Thyroid gland (tissue), 4 donors: ENCODE measurements at regions not wholly inside any gene's neighbourhood (a gene's known extent, or its start where the extent isn't known, plus 50 kb on each side); places are given as distances from the start of the nearest gene placed in this dataset.

Source experiments
- POLR2A ChIP-seq, 2 donors: fragments of 450-650 bp; IDR thresholded peaks; one replicate each; pipeline ENCODE4 v1.6.1; 2017; ENCODE audit warnings: antibody characterized with exemption in 2 of 2, mild to moderate bottlenecking in 2 of 2, moderate library complexity in 1 of 2
- TF ChIP-seq, protein P1 (sequence below), 6 experiments: fragments of 200-600 bp in 3 of 6; fragments of 450-650 bp in 3 of 6; sonication (generic) in 3 of 6; IDR thresholded peaks; one replicate each; pipeline ENCODE4 v1.5.1; 2016 to 2019; ENCODE audit warnings: antibody characterized with exemption in 6 of 6, mild to moderate bottlenecking in 2 of 6, inconsistent platforms in 1 of 6, moderate library complexity in 1 of 6

DNA sequence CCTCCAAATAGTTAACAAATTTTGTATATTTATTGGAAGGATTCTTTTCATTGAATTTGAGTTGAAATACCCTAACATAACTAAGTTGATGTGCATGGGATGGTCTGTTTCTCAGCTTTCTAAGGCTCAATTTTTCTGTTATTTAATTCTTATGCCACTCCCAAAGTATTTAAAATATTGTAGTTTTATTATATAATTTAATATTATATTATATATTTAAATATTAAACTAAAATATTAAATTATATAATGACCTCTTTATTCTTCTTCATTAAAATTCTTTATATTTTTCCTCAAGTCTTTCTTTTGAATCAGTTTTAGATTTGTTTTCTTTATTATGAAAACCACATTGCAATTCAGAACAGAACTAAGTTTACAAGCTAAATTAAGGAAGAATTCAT lies 194.7 kb downstream of the TFAP2B start:
- TF ChIP-seq POLR2A (IDR thresholded peaks at IDR 0.05) = no peak
- TF ChIP-seq, protein P1, sequence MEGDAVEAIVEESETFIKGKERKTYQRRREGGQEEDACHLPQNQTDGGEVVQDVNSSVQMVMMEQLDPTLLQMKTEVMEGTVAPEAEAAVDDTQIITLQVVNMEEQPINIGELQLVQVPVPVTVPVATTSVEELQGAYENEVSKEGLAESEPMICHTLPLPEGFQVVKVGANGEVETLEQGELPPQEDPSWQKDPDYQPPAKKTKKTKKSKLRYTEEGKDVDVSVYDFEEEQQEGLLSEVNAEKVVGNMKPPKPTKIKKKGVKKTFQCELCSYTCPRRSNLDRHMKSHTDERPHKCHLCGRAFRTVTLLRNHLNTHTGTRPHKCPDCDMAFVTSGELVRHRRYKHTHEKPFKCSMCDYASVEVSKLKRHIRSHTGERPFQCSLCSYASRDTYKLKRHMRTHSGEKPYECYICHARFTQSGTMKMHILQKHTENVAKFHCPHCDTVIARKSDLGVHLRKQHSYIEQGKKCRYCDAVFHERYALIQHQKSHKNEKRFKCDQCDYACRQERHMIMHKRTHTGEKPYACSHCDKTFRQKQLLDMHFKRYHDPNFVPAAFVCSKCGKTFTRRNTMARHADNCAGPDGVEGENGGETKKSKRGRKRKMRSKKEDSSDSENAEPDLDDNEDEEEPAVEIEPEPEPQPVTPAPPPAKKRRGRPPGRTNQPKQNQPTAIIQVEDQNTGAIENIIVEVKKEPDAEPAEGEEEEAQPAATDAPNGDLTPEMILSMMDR (IDR thresholded peaks at IDR 0.05) = no peak
